ENCODE measurements at regions not wholly inside any gene's neighbourhood (a gene's known extent, or its start where the extent isn't known, plus 50 kb on each side); places are given as distances from the start of the nearest gene placed in this dataset.

DNA sequence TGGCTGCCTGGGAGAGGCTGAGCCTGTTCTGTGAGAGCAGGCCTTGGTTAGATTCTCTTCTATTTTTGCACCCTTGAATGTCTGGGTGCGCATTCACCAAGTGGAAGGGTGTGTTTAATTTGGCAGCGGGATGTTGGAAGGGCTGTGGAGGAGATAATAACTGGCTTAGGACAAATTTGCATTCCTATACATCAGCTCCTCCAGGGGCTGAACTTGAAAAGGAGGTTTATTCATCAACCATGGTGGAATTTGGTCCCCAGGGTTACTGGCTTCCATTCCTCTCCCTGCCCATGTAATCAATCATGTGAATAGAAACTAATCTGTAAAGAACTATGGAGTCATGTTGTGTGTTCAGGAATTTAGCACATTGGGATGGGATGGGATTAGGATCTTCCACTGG lies 100.2 kb upstream of the FOXF1 start:
- no peak for DNase-seq (ENCODE audit: low read depth in 4 of 4, low spot score in 2 of 4)

DNA sequence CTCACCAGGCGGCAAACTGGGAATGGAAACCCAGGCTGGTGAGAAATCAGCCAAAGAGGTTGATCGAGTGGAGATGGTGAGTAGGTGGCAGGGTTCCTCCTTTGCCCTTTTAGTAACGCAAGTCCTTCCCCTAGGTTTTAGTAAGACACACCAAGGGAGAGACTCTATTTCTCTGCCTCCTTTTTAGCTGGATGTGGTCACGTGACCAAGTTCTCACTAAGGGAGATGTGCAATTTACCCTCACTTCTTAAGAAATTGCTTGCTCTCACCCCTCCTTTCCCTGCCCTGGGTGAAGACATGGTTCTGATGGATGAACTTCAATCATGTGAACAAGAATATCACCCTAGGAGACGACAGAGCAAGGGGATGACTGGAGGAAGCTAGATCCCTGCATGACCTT lies 99.8 kb upstream of the FOXF1 start:
- no peak for DNase-seq (ENCODE audit: low read depth in 4 of 4, low spot score in 2 of 4)

DNA sequence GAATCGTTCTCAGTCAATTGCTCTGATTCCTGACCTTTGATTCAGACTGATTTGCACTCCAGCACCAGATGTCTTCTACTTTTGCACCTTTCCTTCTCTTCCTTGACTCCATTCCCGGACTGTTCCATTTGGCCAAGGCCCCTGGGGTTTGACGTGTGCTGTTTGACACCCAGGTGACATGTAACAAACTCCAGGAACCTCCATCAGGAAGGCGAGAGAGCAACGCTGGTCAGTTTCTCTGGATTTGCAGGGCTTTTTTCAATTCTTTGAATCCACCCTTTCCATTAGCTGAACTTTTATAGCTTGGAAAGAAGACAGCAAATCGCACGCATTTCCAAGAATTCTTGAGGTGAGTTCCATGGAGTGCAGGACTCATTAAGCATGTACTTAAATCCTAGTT lies 98.4 kb upstream of the FOXF1 start:
- no peak for DNase-seq (ENCODE audit: low read depth in 4 of 4, low spot score in 2 of 4)

DNA sequence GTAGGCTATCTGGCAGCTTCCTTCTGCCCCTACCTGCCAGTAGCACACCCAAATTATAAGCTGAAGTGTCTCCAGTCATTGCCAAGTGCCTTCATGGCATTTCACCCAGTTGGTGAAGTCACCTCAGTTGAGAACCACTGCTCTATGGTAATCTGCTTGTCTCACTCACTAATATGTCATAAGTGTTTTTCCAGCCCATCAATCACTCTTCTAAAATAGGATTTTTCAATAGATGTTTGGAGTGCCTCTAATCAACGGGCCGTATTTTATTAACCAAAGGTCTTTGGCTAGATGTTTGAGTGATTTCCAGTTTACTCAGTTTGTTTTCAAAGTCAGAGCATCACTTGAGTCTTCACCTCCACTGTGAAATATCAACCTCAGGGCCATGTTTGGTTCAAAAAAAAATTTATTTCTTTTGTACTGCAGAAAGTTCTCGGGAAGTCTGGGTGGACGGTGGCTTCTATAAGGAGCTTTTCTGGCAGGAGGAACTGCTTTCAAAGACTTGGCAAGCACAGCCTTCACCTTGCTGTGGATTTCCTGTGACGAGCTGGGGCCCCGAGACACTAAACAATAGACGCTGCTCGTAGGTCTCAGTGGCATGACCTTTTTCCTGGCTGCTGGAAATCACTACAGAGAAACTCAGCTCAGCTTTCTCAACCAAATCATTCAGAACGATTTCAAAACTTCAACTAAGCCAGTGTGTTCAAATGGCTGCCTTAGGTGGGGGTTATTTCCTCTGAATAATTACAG lies 95.2 kb upstream of the FOXF1 start:
- DNase-seq (ENCODE audit: low read depth in 4 of 4, low spot score in 2 of 4) = no peak

DNA sequence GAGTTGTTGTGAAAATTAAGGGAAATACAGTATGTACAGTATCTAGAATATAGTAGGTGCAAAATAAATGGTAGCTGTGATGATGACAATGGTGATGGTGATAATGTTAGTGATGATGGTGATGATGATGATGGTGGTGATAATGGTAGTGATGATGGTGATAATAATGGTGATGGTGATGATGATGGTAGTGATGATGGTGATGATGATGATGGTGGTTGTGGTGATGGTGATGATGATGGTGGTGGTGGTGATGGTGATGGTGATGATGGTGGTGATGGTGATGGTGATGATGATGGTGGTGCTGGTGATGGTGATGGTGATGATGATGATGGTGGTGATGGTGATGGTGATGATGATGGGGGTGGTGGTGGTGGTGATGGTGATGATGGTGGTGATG lies 91.3 kb upstream of the FOXF1 start:
- DNase-seq (ENCODE audit: low read depth in 4 of 4, low spot score in 2 of 4) = no peak

DNA sequence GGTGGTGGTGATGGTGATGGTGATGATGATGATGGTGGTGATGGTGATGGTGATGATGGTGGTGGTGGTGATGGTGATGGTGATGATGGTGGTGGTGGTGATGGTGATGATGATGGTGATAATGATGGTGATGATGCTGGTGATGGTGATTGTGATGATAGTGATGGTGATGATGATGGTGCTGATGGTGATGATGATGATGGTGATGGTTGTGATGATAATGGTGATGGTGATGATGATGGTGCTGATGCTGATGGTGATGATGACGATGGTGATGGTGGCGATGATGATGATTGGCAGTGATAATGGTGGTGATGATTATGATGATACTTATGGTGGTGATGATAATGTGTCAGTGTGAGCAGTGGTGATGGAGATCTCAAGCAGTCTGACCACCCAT lies 90.8 kb upstream of the FOXF1 start:
- no peak for DNase-seq (ENCODE audit: low read depth in 4 of 4, low spot score in 2 of 4)

DNA sequence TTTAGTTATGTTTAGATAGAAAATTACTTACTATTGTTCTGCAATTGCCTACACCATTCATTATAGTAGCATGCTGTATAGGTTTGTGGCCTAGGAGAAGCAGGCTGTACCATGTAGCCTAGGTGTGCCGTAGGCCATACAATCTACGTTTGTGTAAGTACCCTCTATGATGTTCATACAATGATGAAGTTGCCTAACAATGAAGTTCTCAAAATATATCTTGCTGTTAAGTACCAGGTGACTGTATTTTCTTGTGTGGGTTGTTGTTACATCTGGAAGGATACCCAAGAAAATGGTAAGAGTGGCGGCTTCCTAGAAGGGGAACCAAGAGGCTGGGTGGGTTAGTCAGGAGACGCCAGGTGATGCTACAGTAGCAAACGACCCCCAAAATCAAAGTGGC lies 88.3 kb upstream of the FOXF1 start:
- DNase-seq (ENCODE audit: low read depth in 4 of 4, low spot score in 2 of 4) = no peak

DNA sequence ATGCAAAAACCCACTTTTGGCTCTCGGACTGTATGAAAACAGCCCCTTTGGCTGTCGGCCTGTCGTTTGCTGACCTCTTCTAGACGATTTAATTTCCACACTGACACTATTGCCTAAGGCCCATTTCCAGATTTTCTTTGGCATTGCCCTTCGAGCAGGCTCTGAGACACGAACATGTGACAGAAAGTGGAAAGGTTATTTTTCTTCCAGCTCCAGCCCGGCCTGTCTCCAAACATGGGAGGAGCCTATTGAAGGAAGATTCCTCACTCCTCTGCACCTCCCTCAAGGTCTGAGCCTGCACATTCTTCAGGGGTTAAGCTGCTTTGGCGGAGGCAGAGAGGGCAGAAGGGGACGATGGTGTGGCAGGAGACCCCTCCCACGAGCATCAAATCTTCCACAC lies 85.9 kb upstream of the FOXF1 start:
- DNase-seq (ENCODE audit: low read depth in 4 of 4, low spot score in 2 of 4) = no peak

DNA sequence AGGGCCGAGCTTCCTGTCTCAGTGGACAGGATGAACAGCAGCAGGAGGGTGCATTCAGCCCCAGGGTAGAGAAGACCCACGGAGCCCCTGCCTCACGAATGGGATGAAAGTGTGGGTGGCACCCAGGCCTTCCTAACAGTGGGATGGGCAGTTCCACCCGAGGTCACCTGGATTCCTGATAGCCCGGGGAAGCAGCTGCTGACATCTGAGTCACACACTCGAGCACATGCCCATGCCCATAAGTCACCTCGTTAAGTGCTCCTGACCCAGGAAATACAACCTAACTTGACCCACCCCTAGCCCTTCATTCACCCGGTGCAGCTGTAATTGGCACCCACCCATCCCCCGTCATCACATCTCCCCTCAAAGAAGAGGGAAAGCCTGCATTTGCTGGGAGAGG lies 85.3 kb upstream of the FOXF1 start:
- DNase-seq (ENCODE audit: low read depth in 4 of 4, low spot score in 2 of 4) = no peak

DNA sequence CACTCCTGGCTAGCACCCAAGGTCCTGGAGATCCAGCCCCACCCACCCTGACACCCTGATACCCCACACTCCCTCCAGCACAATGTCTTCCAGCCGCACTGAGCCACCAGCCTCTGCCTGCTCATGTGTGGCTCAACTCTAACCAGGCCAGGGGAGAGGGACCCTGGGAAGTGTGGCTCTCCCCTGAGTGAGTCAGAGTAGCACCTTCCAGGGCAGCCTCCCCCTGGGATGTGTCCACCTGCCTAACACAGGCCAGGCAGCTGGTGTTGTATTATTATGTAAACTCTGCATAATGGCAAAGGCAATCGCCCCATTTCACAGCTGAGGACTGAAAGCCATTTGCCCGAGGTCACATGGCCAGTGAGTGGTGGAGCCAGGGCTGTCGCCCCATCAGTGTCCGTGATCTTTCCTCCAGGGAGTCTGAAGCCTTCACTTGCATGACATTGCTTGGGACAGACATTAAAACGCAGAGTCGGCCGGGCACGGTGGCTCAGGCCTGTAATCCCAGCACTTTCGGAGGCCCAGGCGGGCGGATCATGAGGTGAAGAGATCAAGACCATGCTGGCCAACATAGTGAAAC lies 84.2 kb upstream of the FOXF1 start:
- no peak for DNase-seq (ENCODE audit: low read depth in 4 of 4, low spot score in 2 of 4)

DNA sequence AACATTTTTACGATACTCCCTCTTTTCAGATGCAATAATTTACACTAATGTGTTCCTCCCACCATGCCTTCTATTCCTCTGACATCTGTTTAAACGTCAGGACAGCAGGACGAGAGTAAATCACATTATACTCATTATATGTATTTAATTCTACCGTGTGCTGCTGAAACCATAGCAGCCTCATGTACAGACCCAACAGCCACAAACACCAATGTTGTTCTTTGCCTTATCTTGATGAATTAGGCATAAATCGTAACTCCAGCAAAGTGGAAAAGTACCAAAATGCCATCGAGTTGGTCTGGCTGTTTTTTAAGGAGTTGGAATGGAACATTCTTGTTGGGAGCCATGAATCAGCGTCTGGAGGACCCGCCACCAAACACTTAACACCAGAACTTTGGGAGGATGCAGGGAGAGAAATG lies 82.9 kb upstream of the FOXF1 start:
- DNase-seq (ENCODE audit: low read depth in 4 of 4, low spot score in 2 of 4) = peak in 3 of 4 donors; percentile 47 to 75 (median 53)

DNA sequence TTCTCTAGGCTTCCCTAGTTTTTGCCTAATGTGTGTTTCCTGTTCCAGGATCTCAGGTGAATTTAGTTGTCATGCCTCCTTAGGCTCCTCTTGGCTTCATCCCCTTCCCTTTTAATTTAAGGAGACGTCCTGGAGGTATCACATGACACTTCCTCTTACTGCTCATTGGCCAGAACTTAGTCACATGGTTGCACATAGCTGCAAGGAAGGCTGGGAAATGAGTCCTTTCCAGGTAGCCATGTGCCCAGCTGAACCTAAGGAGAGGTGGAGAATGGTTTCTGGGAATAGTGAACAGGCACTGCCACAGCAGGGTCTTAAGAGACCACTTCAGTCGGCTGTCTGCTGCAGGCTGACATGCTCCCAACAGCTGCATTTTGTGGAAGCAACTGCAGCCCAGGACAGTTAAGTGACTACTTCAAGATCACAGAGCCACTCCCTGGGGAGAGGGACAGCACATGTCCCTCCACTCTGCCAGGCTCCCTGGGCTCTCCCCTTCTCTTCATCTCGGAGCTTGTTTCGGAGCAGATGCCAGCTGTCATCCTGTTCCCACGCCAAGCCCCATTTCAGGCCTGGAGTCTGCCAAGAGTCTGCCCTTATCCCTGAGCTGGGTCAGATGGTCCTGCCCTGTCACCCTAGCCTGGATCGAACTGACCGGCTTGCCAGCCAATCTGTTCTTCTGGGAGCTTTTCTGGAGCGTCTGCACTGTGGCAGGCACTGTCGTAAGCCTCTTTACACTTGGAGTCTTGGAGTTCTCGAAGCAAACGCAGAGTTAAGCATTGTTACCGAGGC lies 81.4 kb upstream of the FOXF1 start:
- DNase-seq (ENCODE audit: low read depth in 4 of 4, low spot score in 2 of 4) = no peak

DNA sequence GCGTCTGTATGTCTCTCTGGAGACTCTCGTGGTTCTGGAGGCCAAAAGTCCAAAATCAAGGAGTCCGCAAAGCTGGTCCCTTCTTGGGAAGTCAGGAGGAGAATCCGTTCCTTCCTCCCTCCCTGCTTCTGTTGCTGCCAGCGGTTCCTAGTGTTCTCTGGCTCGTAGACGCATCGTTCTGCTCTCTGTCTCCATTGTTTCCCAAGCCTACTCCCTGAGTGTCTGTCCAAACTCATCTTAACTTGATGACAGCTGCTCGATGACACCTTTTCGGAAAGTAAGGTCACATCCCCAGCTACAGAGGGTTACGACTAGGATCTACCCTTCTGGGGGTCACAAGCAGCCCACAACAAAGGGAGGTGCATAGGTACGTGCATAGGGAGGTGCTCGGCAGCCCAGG lies 80.7 kb upstream of the FOXF1 start:
- DNase-seq (ENCODE audit: low read depth in 4 of 4, low spot score in 2 of 4) = no peak

DNA sequence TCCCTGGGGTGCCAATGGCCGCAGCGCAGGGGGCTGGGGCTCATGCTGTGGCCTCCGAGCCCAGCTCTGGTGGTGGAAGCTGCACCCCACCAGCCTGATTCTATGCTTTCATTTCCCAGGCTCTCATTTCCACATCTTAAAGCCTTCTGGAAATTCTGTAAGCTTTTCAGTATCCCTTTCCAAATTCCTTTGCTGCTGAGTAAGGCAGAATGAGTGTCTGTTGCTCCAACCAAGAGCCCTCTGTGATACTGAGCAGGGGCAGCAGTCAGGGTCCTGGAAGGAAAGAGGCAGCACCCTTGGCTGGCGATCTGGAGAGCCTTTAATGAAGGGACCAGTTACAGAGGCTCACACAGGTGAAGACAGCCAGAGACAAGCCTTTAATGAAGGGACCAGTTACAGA lies 79.5 kb upstream of the FOXF1 start:
- no peak for DNase-seq (ENCODE audit: low read depth in 4 of 4, low spot score in 2 of 4)

DNA sequence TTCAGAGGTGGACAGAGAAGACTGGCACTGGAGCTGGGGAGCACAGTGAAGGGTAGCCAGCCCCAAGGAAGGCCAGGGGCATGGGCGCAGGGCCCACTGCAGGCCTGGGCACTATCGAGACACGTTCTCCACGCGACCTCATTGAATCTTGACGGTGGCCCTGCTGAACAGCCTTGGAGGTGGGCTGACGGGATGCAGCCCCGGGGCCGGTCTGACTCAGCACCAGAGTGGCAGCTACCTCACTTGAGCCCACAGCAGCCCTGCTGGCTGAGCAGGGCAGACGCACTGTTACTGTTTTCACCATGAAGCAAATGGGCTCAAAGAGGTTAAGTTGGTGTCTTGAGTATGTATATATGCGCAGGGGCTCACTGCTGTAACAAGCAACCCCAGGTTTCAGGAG lies 78.8 kb upstream of the FOXF1 start:
- no peak for DNase-seq (ENCODE audit: low read depth in 4 of 4, low spot score in 2 of 4)

DNA sequence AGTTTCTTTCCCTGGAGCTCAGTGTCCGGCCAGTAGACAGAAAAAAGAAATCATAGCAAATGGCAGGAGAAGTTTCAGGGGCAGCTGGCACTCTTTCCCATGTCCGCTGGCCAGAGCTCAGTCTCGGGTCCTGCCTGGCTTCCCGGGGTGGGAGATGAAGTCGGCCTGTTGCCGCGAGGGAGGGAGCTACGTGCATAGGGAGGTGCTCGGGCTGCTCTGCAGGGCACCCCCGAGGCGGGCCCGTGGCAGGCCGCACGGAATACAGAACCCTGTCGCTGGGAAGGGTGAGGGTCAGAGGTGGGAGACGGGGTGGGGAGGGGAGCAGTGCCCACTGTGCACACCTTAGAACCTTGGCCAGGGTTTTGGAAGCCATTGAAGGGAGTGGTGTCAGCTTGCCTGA lies 78.3 kb upstream of the FOXF1 start:
- no peak for DNase-seq (ENCODE audit: low read depth in 4 of 4, low spot score in 2 of 4)

DNA sequence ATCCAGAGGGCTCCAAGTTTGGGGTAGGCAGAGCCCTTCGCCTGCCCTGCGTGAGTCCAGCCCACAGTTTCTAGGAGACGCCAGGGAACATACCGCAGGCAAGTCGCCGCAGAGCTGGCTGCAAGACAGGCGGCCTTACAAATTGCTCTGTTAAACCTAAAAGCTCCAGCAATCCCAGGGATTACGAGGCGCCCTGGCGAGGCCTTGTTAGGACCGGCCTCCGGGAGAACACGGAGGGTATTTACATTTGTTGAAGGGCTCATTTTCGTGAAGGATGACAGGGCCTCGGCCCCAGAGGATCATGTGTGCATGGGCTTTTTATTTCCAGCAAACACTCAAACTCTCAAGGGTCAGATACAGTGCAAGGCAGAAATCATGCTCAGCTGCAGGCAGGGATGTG lies 77.6 kb upstream of the FOXF1 start:
- DNase-seq (ENCODE audit: low read depth in 4 of 4, low spot score in 2 of 4) = no peak

DNA sequence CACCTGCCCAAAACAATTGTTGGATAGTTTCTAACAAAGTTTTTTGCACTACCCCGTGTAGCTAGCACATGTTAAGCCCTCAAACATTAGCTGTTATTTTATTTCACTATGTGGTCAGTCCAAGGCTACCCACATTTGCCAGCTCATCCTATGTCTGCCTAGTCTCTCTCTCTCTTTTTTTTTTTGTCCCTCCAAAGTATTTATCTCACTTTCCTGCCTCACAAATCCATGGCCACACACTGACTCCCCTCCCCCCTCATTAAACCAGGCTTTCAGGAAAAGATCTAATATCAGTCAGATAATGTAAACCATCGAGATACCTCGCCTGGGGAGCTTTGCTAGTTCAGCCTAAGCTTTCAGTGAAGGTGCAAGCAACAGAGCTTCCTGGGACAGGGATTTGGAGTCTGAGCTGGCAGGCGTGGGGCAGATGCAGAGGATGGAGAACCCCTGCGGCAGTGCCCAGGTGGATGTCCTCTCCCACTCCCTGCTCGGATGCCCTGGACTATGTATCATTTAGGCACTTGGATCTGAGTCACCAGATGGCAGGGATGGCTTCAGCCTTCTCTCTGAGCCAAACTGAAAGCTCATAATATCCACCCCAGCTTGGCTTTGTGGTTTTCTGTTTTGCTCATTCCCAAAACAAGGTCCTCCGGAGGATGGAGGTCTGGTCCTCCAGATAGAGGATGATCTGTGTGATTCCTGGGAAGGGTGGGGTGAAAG lies 73.7 kb upstream of the FOXF1 start:
- no peak for DNase-seq (ENCODE audit: low read depth in 4 of 4, low spot score in 2 of 4)

DNA sequence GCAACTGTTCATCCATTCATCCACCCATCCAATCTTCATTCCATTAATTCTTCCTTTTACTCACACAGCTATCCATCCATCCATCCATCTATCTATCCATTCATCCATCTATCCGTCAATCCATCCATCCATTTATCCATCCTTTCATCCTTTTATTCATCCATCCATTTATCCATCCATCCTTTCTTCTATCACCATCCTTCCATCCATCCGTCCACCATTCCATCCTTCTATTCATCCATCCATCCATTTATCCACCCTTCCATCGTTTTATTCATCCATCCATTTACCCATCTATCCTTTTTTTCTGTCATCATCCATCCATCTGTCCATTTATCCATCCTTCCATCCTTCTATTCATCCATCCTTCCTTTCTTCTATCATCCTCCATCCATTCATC lies 73.0 kb upstream of the FOXF1 start:
- DNase-seq (ENCODE audit: low read depth in 4 of 4, low spot score in 2 of 4) = no peak

DNA sequence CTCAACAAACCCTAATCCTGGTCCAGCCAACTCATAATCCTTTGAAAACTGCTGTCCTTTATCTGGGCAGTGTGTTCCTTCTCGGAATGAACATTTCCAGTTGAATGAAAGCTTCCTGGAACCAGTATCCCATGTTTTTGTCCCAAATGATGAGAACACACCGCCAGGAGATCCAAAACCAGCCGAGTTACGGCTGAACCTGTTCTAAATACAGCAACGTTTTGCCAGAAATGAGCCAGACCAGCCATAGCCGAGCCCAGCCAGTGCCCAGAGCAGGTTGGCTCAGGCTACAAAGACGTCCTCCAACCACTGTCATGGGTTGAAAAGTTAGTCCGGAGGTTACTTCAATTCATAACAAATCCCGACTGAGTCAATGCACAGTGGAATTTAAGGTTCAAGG lies 67.6 kb upstream of the FOXF1 start:
- no peak for DNase-seq (ENCODE audit: low read depth in 4 of 4, low spot score in 2 of 4)

DNA sequence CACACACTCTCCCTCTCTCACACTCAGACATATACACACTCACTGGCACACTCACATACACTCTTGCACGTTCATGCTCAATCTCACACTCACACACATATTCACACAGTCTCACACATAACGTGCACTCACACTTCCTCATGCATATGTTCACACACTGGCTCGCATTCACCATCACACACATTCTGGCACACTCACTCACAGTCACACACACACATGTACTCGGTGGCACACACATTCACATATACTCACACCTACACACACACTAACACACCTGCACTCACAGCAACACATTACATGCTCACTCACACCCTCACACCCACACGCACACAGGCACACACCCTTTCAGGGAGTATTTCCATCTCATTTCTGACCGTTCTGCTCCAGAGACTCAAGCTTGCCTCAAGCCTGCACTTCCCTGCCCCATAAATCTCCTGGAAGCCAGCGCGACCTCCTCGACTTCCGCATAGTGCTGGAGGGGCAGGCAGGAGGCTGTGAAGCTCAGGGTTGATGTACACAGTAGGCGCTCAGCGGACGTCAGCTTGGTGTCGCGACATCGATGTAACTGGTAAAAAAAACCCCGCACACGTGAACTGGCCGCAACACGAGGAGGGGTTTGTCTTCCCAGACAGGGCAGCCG lies 66.7 kb upstream of the FOXF1 start:
- DNase-seq (ENCODE audit: low read depth in 4 of 4, low spot score in 2 of 4) = no peak
